ENCODE measurements at regions not wholly inside any gene's neighbourhood (a gene's known extent, or its start where the extent isn't known, plus 50 kb on each side); places are given as distances from the start of the nearest gene placed in this dataset.
A peak's percentile ranks its signal among the peaks of the same experiment; 100 is the strongest.

DNA sequence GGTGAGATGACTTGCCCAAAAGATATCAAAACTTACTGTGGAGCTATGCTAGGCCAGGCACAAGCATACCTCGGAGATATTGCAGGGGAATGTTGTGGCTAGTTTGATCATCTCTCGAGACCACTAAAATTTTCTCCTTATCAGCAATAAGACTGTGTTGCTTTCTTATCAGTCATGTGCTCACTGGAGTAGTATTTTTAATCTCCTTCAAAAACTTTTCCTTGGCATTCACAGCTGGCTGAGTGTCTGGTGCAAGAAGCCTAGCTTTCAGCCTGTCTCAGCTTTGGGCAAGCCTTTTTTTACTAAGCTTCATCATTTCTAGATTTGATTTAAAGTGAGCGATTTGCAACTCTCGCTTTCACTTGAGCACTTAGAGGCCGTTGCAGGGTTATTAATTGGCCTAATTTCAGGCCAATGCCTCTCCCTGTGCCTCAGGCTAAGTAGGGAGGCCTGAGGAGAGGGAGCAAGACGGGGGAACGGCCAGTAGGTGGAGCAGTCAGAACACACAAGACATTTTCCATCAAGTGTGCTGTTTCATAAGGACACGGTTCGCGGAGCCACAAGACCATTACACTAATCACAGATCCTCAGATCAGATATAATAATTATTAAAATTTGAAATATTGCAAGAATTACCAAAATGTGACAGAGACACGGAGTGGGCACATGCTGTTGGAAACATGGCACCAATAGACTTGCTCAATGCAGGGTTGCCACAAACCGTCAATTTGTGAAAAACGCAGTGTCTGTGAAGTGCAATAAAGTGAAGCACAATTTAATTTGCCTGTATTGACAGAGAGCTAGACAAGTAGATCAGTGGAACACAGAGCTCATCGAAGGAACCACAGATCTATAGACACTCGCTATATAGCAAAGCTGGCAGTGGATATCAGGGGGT lies 106.8 kb upstream of the SIRPG start:
- no peaks in the 10 kb centered on the region for H3K9me3 Mint-ChIP-seq (ENCODE audit: unreplicated experiment)
- BruUV-seq (replicated peaks), result no TSS peak
- peaks cover 10% of the 10 kb centered on the region for H3K4me1 Mint-ChIP-seq (ENCODE audit: insufficient read depth, unreplicated experiment)
- CTCF ChIA-PET, result interaction anchor here (0.6 to 4.4 kb wide), 73 partner anchors 9 to 1028 kb away, joined by 3 to 64 read pairs (median 4); partner anchors contain the start of gene STK35
- POLR2A ChIA-PET, result interaction anchor here (0.6 to 3.9 kb wide), 8 partner anchors 12 to 408 kb away, joined by 3 to 29 read pairs (median 3); no protein-coding TSS in a partner anchor
- H3K4me3 Mint-ChIP-seq (ENCODE audit: unreplicated experiment), result no peak overlapping the region
- TF ChIP-seq, protein P1, sequence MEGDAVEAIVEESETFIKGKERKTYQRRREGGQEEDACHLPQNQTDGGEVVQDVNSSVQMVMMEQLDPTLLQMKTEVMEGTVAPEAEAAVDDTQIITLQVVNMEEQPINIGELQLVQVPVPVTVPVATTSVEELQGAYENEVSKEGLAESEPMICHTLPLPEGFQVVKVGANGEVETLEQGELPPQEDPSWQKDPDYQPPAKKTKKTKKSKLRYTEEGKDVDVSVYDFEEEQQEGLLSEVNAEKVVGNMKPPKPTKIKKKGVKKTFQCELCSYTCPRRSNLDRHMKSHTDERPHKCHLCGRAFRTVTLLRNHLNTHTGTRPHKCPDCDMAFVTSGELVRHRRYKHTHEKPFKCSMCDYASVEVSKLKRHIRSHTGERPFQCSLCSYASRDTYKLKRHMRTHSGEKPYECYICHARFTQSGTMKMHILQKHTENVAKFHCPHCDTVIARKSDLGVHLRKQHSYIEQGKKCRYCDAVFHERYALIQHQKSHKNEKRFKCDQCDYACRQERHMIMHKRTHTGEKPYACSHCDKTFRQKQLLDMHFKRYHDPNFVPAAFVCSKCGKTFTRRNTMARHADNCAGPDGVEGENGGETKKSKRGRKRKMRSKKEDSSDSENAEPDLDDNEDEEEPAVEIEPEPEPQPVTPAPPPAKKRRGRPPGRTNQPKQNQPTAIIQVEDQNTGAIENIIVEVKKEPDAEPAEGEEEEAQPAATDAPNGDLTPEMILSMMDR (IDR thresholded peaks at IDR 0.05; ENCODE audit: unreplicated experiment), result peak; percentile 54
- no peak overlapping the region for H3K27ac Mint-ChIP-seq (ENCODE audit: low read depth, unreplicated experiment)
- peak; percentile 84 for DNase-seq (ENCODE audit: unreplicated experiment)
- H3K36me3 Mint-ChIP-seq (ENCODE audit: insufficient read depth, unreplicated experiment), result no peaks in the 10 kb centered on the region
- intact Hi-C loops (cut with micrococcal nuclease), result loop anchor here (2.0 to 10.0 kb wide), 4 partner anchors 47 to 408 kb away; no protein-coding TSS in a partner anchor
- H3K27me3 Mint-ChIP-seq (ENCODE audit: insufficient read depth, unreplicated experiment), result no peaks in the 10 kb centered on the region

DNA sequence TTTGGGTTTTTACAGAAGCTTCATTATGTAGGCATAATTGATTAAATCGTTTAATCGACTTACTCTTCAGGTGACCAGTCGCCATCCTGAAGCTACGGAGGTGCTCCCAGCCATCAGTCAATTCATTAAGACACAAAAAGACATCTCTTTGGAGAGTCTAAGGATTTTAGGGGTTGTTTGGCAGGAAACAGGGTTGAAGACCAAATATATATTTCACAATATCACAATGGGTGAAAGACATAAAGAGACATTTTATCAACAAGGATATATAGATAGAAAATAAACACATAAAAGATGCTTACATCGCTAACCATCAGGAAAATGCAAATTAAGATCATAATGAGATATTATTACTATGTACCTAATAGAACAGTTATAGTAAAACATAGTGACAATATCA lies 104.0 kb upstream of the SIRPG start:
- H3K36me3 Mint-ChIP-seq (ENCODE audit: insufficient read depth, unreplicated experiment), result no peaks in the 10 kb centered on the region
- TF ChIP-seq, protein P1 (IDR thresholded peaks at IDR 0.05; ENCODE audit: unreplicated experiment), result no peak
- H3K4me1 Mint-ChIP-seq (ENCODE audit: insufficient read depth, unreplicated experiment), result peaks cover 19% of the 10 kb centered on the region
- no TSS peak for BruUV-seq (replicated peaks)
- no peak overlapping the region for H3K4me3 Mint-ChIP-seq (ENCODE audit: unreplicated experiment)
- H3K27me3 Mint-ChIP-seq (ENCODE audit: insufficient read depth, unreplicated experiment), result no peaks in the 10 kb centered on the region
- CTCF ChIA-PET, result interaction anchor here (0.7 to 2.1 kb wide), 5 partner anchors 15 to 472 kb away, joined by 3 to 14 read pairs (median 5); no protein-coding TSS in a partner anchor
- no peaks in the 10 kb centered on the region for H3K9me3 Mint-ChIP-seq (ENCODE audit: unreplicated experiment)
- POLR2A ChIA-PET, result interaction anchor here (0.6 to 1.6 kb wide), 5 partner anchors 14 to 257 kb away, joined by 3 to 6 read pairs (median 3); no protein-coding TSS in a partner anchor
- intact Hi-C loops (cut with micrococcal nuclease), result loop anchor here (5.0 to 10.0 kb wide), 3 partner anchors 44 to 331 kb away; no protein-coding TSS in a partner anchor
- DNase-seq (ENCODE audit: unreplicated experiment), result no peak
- H3K27ac Mint-ChIP-seq (ENCODE audit: low read depth, unreplicated experiment), result peak overlapping the region; percentile 4

DNA sequence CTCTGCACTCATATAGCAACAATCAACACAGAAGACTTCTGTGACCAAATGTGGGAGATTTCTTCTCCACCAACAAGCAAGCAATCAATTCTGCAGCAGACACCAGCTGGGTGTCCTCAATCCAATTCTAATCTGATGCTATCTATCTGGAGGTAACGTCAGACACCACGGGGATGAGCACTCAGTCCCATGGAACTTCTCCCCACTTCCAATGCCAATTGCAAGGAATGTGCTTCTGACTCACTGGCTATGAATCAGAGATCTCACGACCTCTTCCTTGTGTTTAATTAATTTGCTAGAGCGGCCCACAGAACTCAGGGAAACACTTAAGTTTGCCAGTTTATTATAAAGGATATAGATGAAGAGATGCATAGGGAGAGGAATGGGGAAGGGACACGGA lies 103.5 kb upstream of the SIRPG start:
- Mint-ChIP-seq H3K36me3 (ENCODE audit: insufficient read depth, unreplicated experiment) (no peaks in the 10 kb centered on the region), H3K27me3 (ENCODE audit: insufficient read depth, unreplicated experiment) (no peaks in the 10 kb centered on the region), H3K4me1 (ENCODE audit: insufficient read depth, unreplicated experiment) (peaks cover 19% of the 10 kb centered on the region), H3K27ac (ENCODE audit: low read depth, unreplicated experiment) (peak overlapping the region; percentile 4), H3K9me3 (ENCODE audit: unreplicated experiment) (no peaks in the 10 kb centered on the region), H3K4me3 (ENCODE audit: unreplicated experiment) (no peak overlapping the region)
- ChIA-PET CTCF (interaction anchor here (0.7 to 2.1 kb wide), 5 partner anchors 16 to 473 kb away, joined by 3 to 14 read pairs (median 5); no protein-coding TSS in a partner anchor), POLR2A (interaction anchor here (0.6 to 1.6 kb wide), 5 partner anchors 13 to 257 kb away, joined by 3 to 6 read pairs (median 3); no protein-coding TSS in a partner anchor)
- TF ChIP-seq, protein P1 (IDR thresholded peaks at IDR 0.05; ENCODE audit: unreplicated experiment), result no peak
- peak; percentile 68 for DNase-seq (ENCODE audit: unreplicated experiment)
- BruUV-seq (replicated peaks), result no TSS peak
- intact Hi-C loops (cut with micrococcal nuclease), result loop anchor here (5.0 to 10.0 kb wide), 3 partner anchors 44 to 331 kb away; no protein-coding TSS in a partner anchor

DNA sequence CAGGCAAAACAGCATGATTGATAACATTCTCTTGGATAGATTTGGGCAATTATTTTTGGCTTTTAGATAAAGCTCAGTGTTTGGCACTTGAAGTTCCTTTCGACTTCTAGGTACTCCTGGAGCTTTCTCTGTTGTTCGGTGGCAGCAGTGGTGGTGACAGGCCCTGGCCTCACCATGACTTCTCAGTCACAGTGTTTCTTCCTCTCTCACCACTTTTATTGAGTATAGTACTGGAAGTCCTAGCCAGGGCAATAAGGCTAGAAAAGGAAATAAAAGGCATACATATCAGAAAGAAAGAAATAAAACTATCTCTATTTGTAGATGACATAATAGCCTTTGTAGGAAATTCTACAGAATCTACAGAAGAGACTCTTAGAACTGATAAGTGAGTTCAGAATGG lies 101.2 kb upstream of the SIRPG start:
- Mint-ChIP-seq H3K27ac (ENCODE audit: low read depth, unreplicated experiment) (no peak overlapping the region), H3K27me3 (ENCODE audit: insufficient read depth, unreplicated experiment) (no peaks in the 10 kb centered on the region), H3K36me3 (ENCODE audit: insufficient read depth, unreplicated experiment) (no peaks in the 10 kb centered on the region), H3K4me1 (ENCODE audit: insufficient read depth, unreplicated experiment) (peaks cover 19% of the 10 kb centered on the region), H3K9me3 (ENCODE audit: unreplicated experiment) (no peaks in the 10 kb centered on the region), H3K4me3 (ENCODE audit: unreplicated experiment) (no peak overlapping the region)
- TF ChIP-seq, protein P1 (IDR thresholded peaks at IDR 0.05; ENCODE audit: unreplicated experiment), result no peak
- POLR2A ChIA-PET, result interaction anchor here (1.2 to 1.6 kb wide), 2 partner anchors 270 to 292 kb away, joined by 3 to 6 read pairs; partner anchors contain the start of gene NSFL1C
- intact Hi-C loops (cut with micrococcal nuclease), result no loop called here
- DNase-seq (ENCODE audit: unreplicated experiment), result no peak
- BruUV-seq (replicated peaks), result no TSS peak
- CTCF ChIA-PET, result interaction anchor here (0.7 to 1.7 kb wide), 4 partner anchors 18 to 335 kb away, joined by 3 to 5 read pairs (median 4); no protein-coding TSS in a partner anchor

All from MCF 10A (cell line).